ENCODE measurements at regions not wholly inside any gene's neighbourhood (a gene's known extent, or its start where the extent isn't known, plus 50 kb on each side); places are given as distances from the start of the nearest gene placed in this dataset.
"Not testable (repeated sequence)": the region's sequence is repeated elsewhere in the genome, so short reads cannot be mapped to it uniquely, and the experiment has no call there.

- H3K9me3 ChIP-seq (ENCODE audit: control insufficient read depth, insufficient read depth, low read depth, low read length): no peaks in the 10 kb centered on the region
- no peak for DNase-seq (ENCODE audit: low read depth, low spot score)
- intact Hi-C loops (cut with micrococcal nuclease; ENCODE audit: unreplicated experiment) (no loop called here), in situ Hi-C loops (cut with HindIII; ENCODE audit: low pct_unique_long_range_greater_than_20kb, low sequenced_read_pairs) (no loop called here)
- H3K4me1 ChIP-seq (ENCODE audit: control insufficient read depth, insufficient read depth, low read length): no peaks in the 10 kb centered on the region
- no TSS peak for BruUV-seq (replicated peaks)
- ATAC-seq: no peak
- no peak overlapping the region for H3K4me3 ChIP-seq (ENCODE audit: low read depth in 2 of 2, low read length in 2 of 2)
- TF ChIP-seq SIN3A (IDR thresholded peaks at IDR 0.05; ENCODE audit: borderline replicate concordance, insufficient read depth, low read depth, low read length): no peak
- TF ChIP-seq TCF7L2 (IDR thresholded peaks at IDR 0.05; ENCODE audit: low read depth, low read length): no peak
- TF ChIP-seq POLR2AphosphoS5 (IDR thresholded peaks at IDR 0.05; ENCODE audit: low read depth, low read length): no peak
- no peak for TF ChIP-seq REST (IDR thresholded peaks at IDR 0.05; ENCODE audit: insufficient read depth in 1 of 2, low read depth in 2 of 2, low read length in 1 of 2)
- no peak for TF ChIP-seq CTCF (IDR thresholded peaks at IDR 0.05)
- CTCF ChIA-PET: no interaction called here
- no peak overlapping the region for H3K27ac ChIP-seq (ENCODE audit: low read length)
- POLR2A ChIA-PET: no interaction called here
- H3K27me3 ChIP-seq (ENCODE audit: control insufficient read depth, insufficient read depth, low read length): no peaks in the 10 kb centered on the region
- H3K36me3 ChIP-seq (ENCODE audit: control insufficient read depth, insufficient read depth, low read length): no peaks in the 10 kb centered on the region
Observed at GRCh38 chr20:11705512-11705911, 212.2 kb upstream of the BTBD3 start.

DNA sequence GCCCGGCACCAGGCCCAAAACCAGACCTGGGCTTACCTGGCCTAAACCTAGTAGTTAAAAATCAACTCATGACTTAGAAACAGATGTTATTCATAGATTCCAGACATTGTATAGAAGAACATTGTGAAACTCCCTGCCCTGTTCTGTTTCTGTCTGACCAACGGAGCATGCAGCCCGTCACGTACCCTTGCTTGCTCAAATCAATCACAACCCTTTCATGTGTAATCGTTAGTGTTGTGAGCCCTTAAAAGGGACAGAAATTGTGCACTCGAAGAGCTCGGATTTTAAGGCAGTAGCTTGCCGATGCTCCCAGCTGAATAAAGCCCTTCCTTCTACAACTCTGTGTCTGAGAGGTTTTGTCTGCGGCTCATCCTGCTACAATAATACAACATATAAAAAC, 209.5 kb upstream of the BTBD3 start:
- H3K36me3 ChIP-seq (ENCODE audit: control insufficient read depth, insufficient read depth, low read length); ATAC-seq; H3K4me1 ChIP-seq (ENCODE audit: control insufficient read depth, insufficient read depth, low read length); POLR2A ChIA-PET; H3K27ac ChIP-seq (ENCODE audit: low read length); DNase-seq (ENCODE audit: low read depth, low spot score); H3K27me3 ChIP-seq (ENCODE audit: control insufficient read depth, insufficient read depth, low read length); H3K4me3 ChIP-seq (ENCODE audit: low read depth in 2 of 2, low read length in 2 of 2); intact Hi-C loops (cut with micrococcal nuclease; ENCODE audit: unreplicated experiment); H3K9me3 ChIP-seq (ENCODE audit: control insufficient read depth, insufficient read depth, low read depth, low read length); in situ Hi-C loops (cut with HindIII; ENCODE audit: low pct_unique_long_range_greater_than_20kb, low sequenced_read_pairs); CTCF ChIA-PET; BruUV-seq (replicated peaks): not testable (repeated sequence)

DNA sequence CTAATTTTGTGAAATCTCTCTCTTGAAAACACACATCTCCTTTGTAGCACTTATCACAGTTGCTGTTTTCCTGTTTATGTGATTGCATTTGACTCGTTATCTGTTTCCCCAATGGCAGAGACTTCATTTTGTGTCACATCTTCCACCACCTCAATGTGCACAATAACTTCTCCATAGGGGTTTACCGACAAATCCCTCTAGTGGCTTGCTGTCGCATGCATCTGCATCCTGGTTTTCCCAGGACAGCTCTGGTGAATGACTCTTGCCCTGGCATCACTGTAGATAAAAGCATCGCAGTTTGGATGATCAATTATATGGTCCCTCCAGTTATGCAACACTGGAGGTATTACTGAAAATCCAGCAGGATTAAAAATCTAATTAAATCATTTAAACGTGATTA, 206.5 kb upstream of the BTBD3 start:
- no TSS peak for BruUV-seq (replicated peaks)
- CTCF ChIA-PET: no interaction called here
- in situ Hi-C loops (cut with HindIII; ENCODE audit: low pct_unique_long_range_greater_than_20kb, low sequenced_read_pairs) (no loop called here), intact Hi-C loops (cut with micrococcal nuclease; ENCODE audit: unreplicated experiment) (no loop called here)
- H3K4me3 ChIP-seq (ENCODE audit: low read depth in 2 of 2, low read length in 2 of 2): no peak overlapping the region
- H3K4me1 ChIP-seq (ENCODE audit: control insufficient read depth, insufficient read depth, low read length): no peaks in the 10 kb centered on the region
- no peak overlapping the region for H3K27ac ChIP-seq (ENCODE audit: low read length)
- DNase-seq (ENCODE audit: low read depth, low spot score): no peak
- POLR2A ChIA-PET: no interaction called here
- TF ChIP-seq REST (IDR thresholded peaks at IDR 0.05; ENCODE audit: insufficient read depth in 1 of 2, low read depth in 2 of 2, low read length in 1 of 2) (no peak), POLR2AphosphoS5 (IDR thresholded peaks at IDR 0.05; ENCODE audit: low read depth, low read length) (no peak), CTCF (IDR thresholded peaks at IDR 0.05) (no peak), TCF7L2 (IDR thresholded peaks at IDR 0.05; ENCODE audit: low read depth, low read length) (no peak), SIN3A (IDR thresholded peaks at IDR 0.05; ENCODE audit: borderline replicate concordance, insufficient read depth, low read depth, low read length) (no peak)
- no peaks in the 10 kb centered on the region for H3K27me3 ChIP-seq (ENCODE audit: control insufficient read depth, insufficient read depth, low read length)
- no peaks in the 10 kb centered on the region for H3K9me3 ChIP-seq (ENCODE audit: control insufficient read depth, insufficient read depth, low read depth, low read length)
- H3K36me3 ChIP-seq (ENCODE audit: control insufficient read depth, insufficient read depth, low read length): no peaks in the 10 kb centered on the region
- ATAC-seq: no peak

Data from Panc1 (cell line).